AG04450 (cell line): ENCODE measurements at regions not wholly inside any gene's neighbourhood (a gene's known extent, or its start where the extent isn't known, plus 50 kb on each side); places are given as distances from the start of the nearest gene placed in this dataset.

Experiments used
- CTCF ChIA-PET: fragments of 300-600, 350-600 bp; formaldehyde crosslinking; extraction: SDS; loops from one replicate; lab custom pipeline; 2022; ENCODE audit warnings: antibody characterized with exemption, inconsistent platforms; lab: Charles Lee
- POLR2A ChIA-PET: fragments of 350-600 bp; formaldehyde crosslinking; extraction: SDS; loops from one replicate; lab custom pipeline; 2021; ENCODE audit warnings: antibody characterized with exemption, inconsistent platforms; lab: Yijun Ruan, JAX
- DNase-seq: peaks from one replicate; pipeline ENCODE4 v3.0.0-alpha.2; 2011; ENCODE audit warnings: low read depth, low spot score
- H3K27ac ChIP-seq: one replicate; pipeline ENCODE4 v1.5.1; 2012; ENCODE audit warnings: low read depth, low read length, control low read depth
- H3K27me3 ChIP-seq: one replicate; pipeline ENCODE4 v1.6.0; 2012; ENCODE audit warnings: low read length; ENCODE audit not compliant: control insufficient read depth, insufficient read depth
- H3K4me3 ChIP-seq: 2 replicates; pipeline ENCODE4 v1.5.1; 2011; ENCODE audit warnings: mild to moderate bottlenecking, low read depth, low read length, control low read depth
- H3K9me3 ChIP-seq: 2 replicates; pipeline ENCODE4 v1.5.1; 2012; ENCODE audit warnings: low read length; ENCODE audit not compliant: control insufficient read depth, insufficient read depth
- TF ChIP-seq, protein P1 (sequence below): IDR thresholded peaks from 2 replicates; pipeline ENCODE4 v1.5.1; 2011; ENCODE audit warnings: low read depth, low read length, control low read depth, inconsistent platforms

DNA sequence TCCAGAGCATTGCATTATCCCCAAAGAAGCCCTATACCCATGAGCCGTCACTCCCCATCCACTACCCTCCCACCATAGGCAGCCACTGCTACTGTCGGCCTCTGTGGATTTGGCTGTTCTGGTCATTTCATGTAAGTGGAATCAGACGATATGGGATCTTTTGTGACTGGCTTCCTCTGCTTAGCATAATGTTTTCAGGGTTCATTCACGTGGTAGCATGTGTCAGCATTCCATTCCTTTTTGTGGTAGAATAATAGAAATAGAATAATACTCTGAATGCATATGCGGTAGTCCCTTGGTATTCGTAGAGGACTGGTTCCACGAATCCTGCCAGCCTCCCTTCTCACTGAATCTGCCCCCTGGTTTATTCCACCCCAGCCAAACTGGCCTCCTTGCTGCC, 402.6 kb upstream of the SULF2 start:
- POLR2A ChIA-PET = no interaction called here

DNA sequence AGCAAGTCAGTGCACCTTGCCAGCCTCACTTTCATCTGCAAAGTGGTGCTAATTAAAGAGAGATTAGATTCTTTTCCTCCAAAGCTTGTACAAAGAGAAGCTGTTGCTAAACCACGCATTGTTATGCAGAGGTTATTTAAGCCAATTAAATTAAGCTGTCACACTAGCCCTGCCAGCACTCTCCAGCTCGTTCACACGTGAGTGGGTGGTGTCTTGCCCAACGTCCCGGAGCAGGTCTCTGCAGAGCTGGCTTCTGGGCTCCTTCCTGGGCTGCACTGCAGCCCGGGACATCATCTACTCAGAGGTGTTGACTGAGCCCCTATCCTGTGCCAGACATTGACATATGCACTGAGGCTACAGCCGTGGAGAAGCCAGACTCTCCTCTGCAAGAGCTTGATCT, 401.6 kb upstream of the SULF2 start:
- Histone ChIP-seq H3K27me3 (no peaks in the 10 kb centered on the region), H3K27ac (no peak overlapping the region), H3K4me3 (no peak overlapping the region), H3K9me3 (0 out of 2 replicates have a peak, but pooled peaks cover 4% of the 10 kb centered on the region)
- no peak for DNase-seq
- ChIA-PET CTCF (interaction anchor here (1.3 kb wide), 1 partner anchor 433 kb away, joined by 3 read pairs; no protein-coding TSS in a partner anchor), POLR2A (no interaction called here)
- TF ChIP-seq, protein P1, sequence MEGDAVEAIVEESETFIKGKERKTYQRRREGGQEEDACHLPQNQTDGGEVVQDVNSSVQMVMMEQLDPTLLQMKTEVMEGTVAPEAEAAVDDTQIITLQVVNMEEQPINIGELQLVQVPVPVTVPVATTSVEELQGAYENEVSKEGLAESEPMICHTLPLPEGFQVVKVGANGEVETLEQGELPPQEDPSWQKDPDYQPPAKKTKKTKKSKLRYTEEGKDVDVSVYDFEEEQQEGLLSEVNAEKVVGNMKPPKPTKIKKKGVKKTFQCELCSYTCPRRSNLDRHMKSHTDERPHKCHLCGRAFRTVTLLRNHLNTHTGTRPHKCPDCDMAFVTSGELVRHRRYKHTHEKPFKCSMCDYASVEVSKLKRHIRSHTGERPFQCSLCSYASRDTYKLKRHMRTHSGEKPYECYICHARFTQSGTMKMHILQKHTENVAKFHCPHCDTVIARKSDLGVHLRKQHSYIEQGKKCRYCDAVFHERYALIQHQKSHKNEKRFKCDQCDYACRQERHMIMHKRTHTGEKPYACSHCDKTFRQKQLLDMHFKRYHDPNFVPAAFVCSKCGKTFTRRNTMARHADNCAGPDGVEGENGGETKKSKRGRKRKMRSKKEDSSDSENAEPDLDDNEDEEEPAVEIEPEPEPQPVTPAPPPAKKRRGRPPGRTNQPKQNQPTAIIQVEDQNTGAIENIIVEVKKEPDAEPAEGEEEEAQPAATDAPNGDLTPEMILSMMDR = no peak

More for the DNA sequence above, 402.6 kb upstream of the SULF2 start:
- H3K27ac ChIP-seq = no peak overlapping the region
- TF ChIP-seq, protein P1 = no peak
- CTCF ChIA-PET = interaction anchor here (1.3 kb wide), 1 partner anchor 432 kb away, joined by 3 read pairs; no protein-coding TSS in a partner anchor
- H3K9me3 ChIP-seq = 0 out of 2 replicates have a peak, but pooled peaks cover 4% of the 10 kb centered on the region
- no peaks in the 10 kb centered on the region for H3K27me3 ChIP-seq
- no peak overlapping the region for H3K4me3 ChIP-seq
- no peak for DNase-seq

DNA sequence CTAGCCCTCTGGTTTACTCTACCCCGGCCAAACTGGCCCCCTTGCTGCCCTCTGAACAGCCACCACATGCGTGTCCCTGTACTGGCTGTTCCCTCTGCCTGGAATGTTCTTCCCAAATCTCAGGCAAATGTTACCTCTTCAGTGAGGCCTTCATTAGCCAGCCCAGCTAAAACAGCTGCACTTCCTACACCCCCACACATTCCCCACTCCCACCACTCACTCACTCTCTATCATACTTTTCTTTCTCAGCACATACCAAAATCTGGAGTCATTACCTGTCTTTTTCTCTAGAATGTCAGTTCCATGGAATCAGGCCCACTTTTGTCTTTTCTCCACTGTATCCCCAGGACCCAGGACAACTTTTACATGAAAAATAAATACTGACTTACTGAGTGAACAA, 401.2 kb upstream of the SULF2 start:
- DNase-seq = no peak
- ChIA-PET POLR2A (no interaction called here), CTCF (no interaction called here)
- Histone ChIP-seq H3K9me3 (0 out of 2 replicates have a peak, but pooled peaks cover 4% of the 10 kb centered on the region), H3K27me3 (no peaks in the 10 kb centered on the region), H3K4me3 (no peak overlapping the region), H3K27ac (no peak overlapping the region)
- TF ChIP-seq, protein P1 = no peak

DNA sequence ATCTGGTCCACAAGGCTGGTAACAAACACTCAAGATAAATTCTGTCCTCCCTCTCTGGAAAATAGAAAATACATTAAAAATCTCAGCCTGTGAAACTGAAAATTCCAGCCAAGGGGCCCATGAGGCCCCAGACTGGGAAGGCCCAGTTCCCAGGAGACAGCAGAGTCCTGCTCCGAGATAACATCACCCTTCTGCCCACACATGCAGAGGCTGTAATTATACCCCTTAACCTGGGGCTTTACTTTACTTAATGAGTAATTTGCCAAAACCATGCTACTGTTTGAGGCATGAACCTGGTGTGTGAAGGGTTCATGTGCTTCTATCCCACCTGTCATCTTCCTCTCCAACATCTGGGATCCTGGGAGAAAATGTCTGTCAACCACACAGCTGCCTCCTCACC, 398.9 kb upstream of the SULF2 start:
- Histone ChIP-seq H3K4me3 (no peak overlapping the region), H3K9me3 (0 out of 2 replicates have a peak, but pooled peaks cover 4% of the 10 kb centered on the region), H3K27ac (no peak overlapping the region), H3K27me3 (no peaks in the 10 kb centered on the region)
- no peak for DNase-seq
- TF ChIP-seq, protein P1 = no peak
- ChIA-PET CTCF (no interaction called here), POLR2A (no interaction called here)

DNA sequence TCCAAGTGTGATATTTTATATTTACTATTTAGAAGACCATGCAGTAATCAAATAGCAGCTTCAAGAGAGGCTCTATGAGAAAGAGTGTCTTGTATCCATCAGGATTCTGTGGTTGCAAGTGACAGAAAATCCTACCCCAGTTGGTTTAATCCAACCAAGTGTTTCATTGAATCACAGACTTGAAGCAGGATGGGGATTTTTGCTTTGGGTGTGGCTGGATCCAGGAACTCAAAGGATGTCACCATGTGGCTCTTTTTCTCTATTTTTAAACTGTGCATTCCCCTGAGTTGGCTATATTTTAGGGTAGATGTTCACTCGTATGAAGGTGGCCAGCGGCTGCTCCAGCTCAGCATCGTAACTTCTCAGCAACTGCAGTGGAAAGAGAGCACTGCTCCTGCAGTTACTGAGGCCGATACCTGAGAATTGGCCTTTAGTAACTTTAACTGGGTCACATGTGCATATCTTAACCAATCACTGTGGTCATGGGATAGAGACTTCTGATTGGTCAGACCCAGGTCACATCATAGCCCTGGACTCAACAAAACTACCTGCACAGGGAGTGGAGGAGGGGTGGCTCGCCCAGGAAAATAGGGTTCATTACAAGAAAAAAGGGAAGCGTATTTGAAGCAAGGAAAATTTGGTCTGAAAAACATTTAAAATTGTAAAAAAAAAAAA, 396.1 kb upstream of the SULF2 start:
- H3K27ac ChIP-seq = no peak overlapping the region
- TF ChIP-seq, protein P1 = no peak
- no peak overlapping the region for H3K4me3 ChIP-seq
- POLR2A ChIA-PET = no interaction called here
- H3K27me3 ChIP-seq = no peaks in the 10 kb centered on the region
- no peak for DNase-seq
- CTCF ChIA-PET = no interaction called here
- H3K9me3 ChIP-seq = no peaks in the 10 kb centered on the region
